GM08714 (cell line): ENCODE measurements at regions not wholly inside any gene's neighbourhood (a gene's known extent, or its start where the extent isn't known, plus 50 kb on each side); places are given as distances from the start of the nearest gene placed in this dataset.
"Not testable (repeated sequence)": the region's sequence is repeated elsewhere in the genome, so short reads cannot be mapped to it uniquely, and the experiment has no call there.

Experiments
- H3K4me3 ChIP-seq: fragments of 200-500 bp; sonication (Bioruptor generic); 2 replicates; pipeline ENCODE4 v1.5.1; 2014; ENCODE audit warnings: mild to moderate bottlenecking, low read length, inconsistent platforms

- H3K4me3 ChIP-seq: not testable (repeated sequence)
Measured at GRCh38 chr1:143905214-143906179, 66.3 kb downstream of the FAM72C start.

DNA sequence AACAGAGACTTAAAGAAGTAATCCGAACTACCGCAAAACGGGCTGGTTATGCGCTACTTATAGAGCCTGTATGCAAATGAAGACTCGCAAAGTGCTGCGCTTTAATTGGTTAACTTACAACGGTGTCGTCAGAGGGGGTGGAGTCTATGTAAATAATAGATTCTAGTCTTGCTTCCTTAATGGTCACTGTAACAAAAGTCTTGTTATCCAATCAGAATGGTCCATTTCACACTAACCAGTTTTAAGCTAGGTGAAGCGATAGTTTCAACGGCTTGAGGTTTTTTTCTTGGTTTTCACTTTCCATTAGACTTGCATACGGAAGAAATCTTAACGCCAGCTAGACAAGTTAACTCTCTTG is 67.2 kb downstream of the FAM72C start:
- H3K4me3 ChIP-seq: not testable (repeated sequence)

DNA sequence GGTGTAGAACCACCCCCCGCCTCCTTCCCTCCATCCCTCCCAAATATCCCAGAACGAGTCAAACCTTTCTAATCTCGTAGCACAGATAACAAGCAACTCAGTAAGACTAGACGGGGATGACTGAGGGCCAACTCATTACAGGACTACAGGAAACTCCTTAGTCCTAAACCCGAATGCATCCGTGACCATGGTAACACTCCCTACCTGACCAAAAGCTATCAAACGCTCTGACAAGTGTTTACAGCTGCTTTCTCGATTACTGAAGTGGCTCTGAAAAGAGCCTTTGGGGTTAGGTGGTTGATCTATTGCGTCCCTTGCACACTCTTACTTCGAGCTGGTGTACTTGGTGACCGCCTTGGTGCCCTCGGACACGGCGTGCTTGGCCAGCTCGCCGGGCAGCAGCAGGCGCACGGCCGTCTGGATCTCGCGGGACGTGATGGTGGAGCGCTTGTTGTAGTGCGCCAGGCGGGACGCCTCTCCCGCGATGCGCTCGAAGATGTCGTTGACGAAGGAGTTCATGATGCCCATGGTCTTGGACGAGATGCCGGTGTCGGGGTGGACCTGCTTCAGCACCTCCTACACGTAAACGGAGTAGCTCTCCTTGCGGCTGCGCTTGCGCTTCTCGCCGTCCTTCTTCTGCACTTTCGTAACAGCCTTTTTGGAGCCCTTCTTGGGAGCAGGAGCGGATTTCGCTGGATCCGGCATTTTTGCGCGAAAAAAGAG is 67.7 kb downstream of the FAM72C start:
- not testable (repeated sequence) for H3K4me3 ChIP-seq

- not testable (repeated sequence) for H3K4me3 ChIP-seq
Measured at GRCh38 chr1:143896377-143896776, 75.4 kb downstream of the FAM72C start.

DNA sequence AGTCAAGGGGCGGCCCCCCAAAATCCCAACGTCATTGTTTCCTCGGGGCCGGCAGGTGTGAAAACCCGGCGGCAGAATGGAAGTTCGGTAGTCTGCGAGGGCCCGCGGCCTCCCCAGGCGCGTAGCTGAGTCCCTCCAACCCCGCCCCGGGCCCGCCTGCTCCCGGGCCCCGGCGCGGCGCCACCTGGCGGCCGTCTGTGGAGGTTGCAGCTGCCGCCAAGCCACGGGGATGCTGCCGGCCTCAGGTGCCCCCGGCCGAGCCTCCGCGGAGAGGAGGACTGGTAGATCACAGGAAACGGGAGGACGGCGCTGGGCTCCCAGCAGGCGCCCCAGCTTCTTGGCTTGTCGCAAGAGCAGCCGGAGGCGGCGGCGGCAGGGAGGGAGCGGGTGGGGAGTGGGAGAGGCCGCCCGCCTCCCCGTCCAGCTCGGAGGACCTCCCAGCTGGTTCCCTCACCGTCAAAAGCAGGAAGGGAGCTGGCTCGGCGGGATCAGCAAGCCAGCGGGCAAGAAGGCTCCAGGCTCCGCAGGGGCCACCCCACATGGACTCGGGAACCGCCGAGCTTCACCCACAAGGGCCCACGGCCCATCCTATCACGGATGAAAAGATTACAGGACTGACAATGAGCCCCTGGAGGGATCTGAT is 86.7 kb downstream of the FAM72C start:
- H3K4me3 ChIP-seq: not testable (repeated sequence)

- not testable (repeated sequence) for H3K4me3 ChIP-seq
Measured at GRCh38 chr1:143884532-143884931, 87.3 kb downstream of the FAM72C start.

DNA sequence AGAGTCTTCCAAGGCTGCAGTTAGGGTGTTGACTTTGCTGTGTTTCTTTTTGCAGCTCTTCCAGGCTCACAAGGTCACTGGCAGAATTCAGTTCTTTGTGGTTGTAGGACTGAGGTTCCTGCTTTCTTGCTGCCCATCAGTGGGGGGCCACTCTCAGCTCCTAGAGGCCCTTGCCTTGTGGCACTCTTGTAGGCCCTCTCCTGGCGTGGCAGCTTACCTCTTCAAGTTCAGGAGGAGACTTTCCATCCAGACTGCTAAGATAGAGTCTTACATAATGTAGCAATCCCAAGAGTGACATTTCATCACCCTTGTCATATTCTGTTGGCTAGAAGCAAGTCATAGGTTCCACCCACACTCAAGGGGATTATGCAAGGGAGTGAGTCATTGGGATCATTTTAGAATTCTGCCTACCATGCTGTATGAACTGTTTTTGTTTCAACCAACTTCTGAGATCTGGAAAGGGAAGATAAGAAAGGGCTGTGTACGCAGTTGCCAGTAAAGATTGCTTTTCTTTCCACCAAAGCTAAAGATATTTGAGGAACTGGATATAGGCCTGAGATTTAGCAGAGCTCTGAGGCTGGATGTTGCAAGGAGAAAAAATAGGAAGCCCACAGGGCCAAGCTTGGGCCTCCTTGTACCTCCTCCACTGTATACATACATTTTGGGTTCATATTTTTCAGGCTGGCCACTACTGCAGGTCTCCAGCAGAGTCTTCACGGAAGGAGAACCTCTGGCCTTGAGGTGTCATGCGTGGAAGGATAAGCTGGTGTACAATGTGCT is 91.8 kb downstream of the FAM72C start:
- H3K4me3 ChIP-seq: not testable (repeated sequence)

GRCh38 chr1:143875947-143876346 is 95.8 kb downstream of the FAM72C start:
- not testable (repeated sequence) for H3K4me3 ChIP-seq

- not testable (repeated sequence) for H3K4me3 ChIP-seq
Measured at GRCh38 chr1:143874625-143875024, 97.2 kb downstream of the FAM72C start.

- not testable (repeated sequence) for H3K4me3 ChIP-seq
Measured at GRCh38 chr1:143873650-143874049, 98.1 kb downstream of the FAM72C start.

- not testable (repeated sequence) for H3K4me3 ChIP-seq
Measured at GRCh38 chr1:143870388-143870787, 101.4 kb downstream of the FAM72C start.

DNA sequence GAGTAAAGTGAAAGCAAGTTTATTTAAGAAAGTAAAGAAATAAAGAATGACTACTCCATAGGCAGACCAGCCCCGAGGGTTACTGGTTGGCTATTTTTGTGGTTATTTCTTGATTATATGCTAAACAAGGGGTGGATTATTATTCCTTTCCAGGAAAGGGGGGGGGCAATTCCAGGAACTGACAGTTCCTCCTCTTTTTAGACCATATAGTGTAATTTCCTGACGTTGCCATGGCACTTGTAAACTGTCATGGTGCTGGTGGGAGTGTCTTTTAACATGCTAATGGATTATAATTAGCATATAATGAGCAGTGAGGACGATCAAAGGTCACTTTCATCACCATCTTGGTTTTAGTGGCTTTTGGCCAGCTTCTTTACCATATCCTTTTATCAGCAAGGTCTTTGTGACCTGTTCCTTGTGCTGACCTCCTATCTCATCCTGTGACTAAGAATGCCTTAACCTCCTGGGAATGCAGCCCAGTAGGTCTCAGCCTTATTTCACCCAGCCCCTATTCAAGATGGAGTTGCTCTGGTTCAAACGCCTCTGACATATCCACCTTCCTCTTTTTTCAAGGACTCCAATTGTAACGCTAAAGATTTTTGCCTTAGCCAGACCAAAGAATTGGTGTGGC is 104.1 kb downstream of the FAM72C start:
- H3K4me3 ChIP-seq: not testable (repeated sequence)

GRCh38 chr1:143863901-143864520 is 107.8 kb downstream of the FAM72C start:
- H3K4me3 ChIP-seq: not testable (repeated sequence)

DNA sequence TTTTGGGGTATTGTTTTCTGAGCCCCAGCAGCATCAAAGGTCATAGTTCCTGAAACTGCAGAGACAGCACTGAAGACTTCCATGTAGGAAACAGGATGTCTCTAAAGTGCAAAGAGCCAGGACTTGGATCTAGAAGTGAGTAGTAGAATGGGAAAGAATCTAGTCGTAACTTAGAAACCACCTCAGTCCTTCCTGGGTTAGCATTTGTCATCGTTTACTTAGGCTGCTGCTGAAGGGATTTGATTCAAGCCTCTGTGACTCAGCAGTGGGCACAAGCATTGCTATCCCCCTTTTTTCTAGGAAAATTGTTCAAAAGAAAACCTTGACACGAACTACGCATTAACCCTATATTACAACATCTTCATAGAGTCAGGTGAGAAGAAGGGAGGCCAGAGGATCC is 109.1 kb downstream of the FAM72C start:
- H3K4me3 ChIP-seq: not testable (repeated sequence)

DNA sequence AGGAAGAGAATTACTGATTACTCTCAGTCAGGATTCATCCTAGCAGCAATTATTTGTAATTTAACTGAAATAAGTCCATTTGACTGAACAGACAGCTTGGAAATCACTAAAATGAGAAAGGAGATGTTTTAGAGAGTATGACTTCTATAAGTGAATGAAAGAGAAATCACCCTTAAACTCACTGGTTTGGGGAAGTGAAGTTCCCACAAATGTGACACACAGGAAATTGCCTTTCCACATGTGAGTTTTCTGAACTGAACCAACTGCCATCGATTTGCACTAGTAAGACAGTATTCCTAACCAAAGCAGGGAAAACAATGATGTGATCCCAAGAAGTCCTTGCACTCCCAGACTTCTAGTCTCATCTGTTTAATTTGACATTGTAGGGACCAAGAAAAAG is 110.5 kb downstream of the FAM72C start:
- not testable (repeated sequence) for H3K4me3 ChIP-seq

GRCh38 chr1:143855867-143856266 is 115.9 kb downstream of the FAM72C start:
- H3K4me3 ChIP-seq: not testable (repeated sequence)

DNA sequence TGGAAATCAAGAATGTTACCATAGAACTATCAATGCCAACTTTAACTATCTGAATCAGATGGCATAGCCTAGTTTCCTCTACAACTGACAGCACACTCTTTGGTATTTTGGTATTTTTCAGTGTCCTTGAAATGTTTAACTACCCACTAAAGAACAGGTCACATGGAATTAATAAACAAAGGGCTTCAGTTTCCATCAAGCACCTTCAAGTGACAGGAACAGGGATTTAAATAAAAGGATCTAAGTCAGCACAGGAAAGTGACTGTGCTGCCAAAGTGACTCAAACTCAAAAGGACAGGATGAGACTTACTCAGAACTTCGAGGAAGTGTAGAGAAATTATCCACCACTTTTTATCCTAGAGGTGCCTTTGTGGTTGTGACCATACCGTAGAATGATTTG is 117.7 kb downstream of the FAM72C start:
- not testable (repeated sequence) for H3K4me3 ChIP-seq

GRCh38 chr1:143850637-143851036 is 121.1 kb downstream of the FAM72C start:
- not testable (repeated sequence) for H3K4me3 ChIP-seq

DNA sequence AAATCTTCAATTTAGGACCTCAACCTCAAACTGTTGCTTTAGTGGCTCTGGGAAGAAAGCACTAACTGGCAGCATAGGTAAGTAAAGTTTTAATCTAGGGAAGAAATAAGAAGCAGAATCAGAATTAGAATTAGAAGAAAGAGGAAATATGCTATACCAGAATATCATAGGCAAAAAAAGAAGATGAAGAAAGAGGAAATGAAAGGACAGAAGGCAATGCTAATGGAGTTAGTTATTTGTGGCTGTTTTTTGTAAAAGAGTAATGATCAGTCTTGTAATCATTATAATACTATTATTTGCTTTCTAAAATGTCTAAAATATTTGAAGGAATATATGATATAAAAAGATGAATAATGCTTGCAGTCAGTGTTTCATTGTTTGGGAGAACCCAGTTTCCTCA is 122.9 kb downstream of the FAM72C start:
- H3K4me3 ChIP-seq: not testable (repeated sequence)

GRCh38 chr1:143845193-143845592 is 126.6 kb downstream of the FAM72C start:
- not testable (repeated sequence) for H3K4me3 ChIP-seq
